NCI-H2227 treated with DMSO at 0.1 percent for 48 hours (cell line): ENCODE measurements at regions not wholly inside any gene's neighbourhood (a gene's known extent, or its start where the extent isn't known, plus 50 kb on each side); places are given as distances from the start of the nearest gene placed in this dataset.
A peak's percentile ranks its signal among the peaks of the same experiment; 100 is the strongest.

Experiments
- DNase-seq: peaks from one replicate; lab custom pipeline; 2025; lab: John Stamatoyannopoulos, UW

GRCh38 chr11:105232021-105232420 is 92.5 kb upstream of the CARD18 start:
- DNase-seq: no peak

GRCh38 chr11:105230586-105230985 is 91.0 kb upstream of the CARD18 start:
- no peak for DNase-seq

- DNase-seq: no peak
Measured at GRCh38 chr11:105229761-105230160, 90.2 kb upstream of the CARD18 start.

- DNase-seq: no peak
Measured at GRCh38 chr11:105229257-105229656, 89.7 kb upstream of the CARD18 start.

GRCh38 chr11:105227363-105227762 is 87.8 kb upstream of the CARD18 start:
- DNase-seq: no peak

DNA sequence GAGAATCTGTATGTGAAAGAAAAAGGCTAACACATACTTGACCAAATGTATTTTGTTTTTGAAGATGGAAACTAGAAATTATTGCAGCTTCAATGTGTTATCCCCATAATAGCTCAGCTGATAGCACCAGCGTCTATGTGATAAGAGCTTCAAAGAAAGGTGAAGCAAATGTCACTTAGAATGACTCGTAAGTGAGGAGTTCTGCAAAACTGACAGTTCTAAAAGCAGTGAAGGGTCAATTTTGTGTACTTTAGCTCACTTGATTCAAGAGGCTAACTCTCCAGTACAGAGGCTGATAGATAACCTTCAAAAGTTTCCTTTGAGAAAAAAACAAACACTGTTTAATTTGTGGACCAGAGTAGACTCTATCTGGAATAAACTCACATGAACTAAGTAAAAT is 87.2 kb upstream of the CARD18 start:
- DNase-seq: no peak

GRCh38 chr11:105226091-105226490 is 86.5 kb upstream of the CARD18 start:
- no peak for DNase-seq

GRCh38 chr11:105224482-105225253 is 85.1 kb upstream of the CARD18 start:
- DNase-seq: no peak

DNA sequence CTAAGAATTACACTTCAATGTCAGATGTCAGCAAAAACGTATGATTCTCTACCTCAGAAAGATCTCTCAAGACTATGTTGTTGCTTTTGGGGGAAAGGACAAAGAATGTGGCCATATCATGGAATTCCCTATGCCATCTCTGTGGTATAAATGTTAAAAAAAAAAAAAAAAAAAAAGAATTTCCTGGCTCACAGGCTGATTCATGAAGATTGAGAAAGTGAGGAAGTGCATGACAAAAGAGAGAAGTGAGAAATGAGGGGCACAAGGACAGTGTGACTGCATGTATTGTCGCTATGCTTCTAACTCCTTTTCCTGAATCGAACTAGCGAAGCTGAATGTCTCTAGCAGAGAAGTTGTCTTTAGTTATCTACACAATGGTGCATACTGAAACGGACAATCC is 80.6 kb upstream of the CARD18 start:
- DNase-seq: no peak

- no peak for DNase-seq
Measured at GRCh38 chr11:105219670-105220069, 80.1 kb upstream of the CARD18 start.

DNA sequence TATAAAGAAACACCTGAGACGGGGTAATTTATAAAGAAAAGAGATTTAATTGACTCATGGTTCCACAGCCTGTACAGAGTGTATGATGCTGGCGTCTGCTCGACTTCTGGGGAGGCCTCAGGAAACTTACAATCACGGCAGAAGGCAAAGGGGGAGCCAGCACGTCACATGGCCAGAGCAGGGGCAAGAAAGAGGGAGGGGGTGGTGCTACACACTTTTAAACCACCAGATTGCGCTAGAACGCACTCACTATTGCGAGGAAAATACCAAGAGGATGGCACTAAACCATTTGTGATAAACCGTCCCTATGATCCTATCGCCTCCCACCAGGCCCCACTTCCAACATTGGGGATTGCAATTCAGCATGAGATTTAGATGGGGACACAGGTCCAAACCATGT is 79.7 kb upstream of the CARD18 start:
- DNase-seq: no peak

DNA sequence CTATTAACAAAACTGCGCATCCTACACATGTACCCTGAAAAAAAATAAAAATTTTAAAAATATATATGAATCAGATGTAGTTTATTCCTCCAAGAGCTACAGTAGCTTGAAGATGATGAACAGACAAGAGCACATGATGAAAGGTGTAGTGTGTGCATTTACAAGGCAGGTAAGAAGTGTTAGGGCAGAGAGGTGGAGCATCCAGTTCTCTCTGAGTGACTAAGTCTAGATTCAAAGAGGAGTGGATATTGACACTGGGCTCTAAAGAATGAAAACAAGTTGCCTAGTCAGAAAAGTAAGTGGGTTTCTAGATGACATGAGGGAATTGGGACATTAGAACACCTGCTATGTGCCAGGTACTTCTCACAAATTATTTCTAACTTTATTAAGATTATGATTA is 76.0 kb upstream of the CARD18 start:
- no peak for DNase-seq

DNA sequence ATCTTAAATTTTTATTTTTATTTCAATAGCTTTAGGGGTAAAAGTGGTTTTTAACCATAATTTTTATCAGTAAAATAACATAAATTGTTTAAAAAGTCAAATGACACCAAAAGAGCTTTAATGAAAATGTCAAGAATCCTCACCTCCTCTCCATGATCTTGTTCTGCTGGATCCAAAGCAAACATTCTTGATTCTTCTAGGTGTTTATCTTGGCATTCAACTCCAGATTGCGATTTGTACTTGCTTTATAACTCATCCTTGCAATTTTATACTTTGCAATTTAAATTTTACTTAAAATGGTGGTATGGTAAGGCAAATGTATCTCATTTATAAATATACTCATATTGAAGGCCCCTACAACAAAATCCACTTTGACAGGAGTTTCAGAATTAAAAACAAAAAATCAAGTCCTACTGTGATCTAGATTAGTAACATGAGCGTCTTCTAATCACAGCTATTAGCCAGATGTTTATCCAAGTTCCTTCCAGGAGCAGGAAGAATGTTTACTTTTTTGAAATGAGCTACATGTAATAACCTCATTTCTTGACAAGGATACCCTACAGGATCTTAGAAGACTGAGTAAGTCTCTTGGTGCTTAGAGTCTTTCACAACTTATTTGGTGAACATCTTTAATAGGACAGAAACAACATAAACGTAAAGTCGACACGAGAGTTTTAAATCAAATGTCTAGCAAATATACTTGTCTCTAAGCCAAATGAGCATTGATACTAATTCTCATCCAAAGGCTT is 72.4 kb upstream of the CARD18 start:
- no peak for DNase-seq

- DNase-seq: no peak
Measured at GRCh38 chr11:105208019-105208418, 68.5 kb upstream of the CARD18 start.

- DNase-seq: no peak
Measured at GRCh38 chr11:105206633-105207032, 67.1 kb upstream of the CARD18 start.

- no peak for DNase-seq
Measured at GRCh38 chr11:105204636-105205035, 65.1 kb upstream of the CARD18 start.

DNA sequence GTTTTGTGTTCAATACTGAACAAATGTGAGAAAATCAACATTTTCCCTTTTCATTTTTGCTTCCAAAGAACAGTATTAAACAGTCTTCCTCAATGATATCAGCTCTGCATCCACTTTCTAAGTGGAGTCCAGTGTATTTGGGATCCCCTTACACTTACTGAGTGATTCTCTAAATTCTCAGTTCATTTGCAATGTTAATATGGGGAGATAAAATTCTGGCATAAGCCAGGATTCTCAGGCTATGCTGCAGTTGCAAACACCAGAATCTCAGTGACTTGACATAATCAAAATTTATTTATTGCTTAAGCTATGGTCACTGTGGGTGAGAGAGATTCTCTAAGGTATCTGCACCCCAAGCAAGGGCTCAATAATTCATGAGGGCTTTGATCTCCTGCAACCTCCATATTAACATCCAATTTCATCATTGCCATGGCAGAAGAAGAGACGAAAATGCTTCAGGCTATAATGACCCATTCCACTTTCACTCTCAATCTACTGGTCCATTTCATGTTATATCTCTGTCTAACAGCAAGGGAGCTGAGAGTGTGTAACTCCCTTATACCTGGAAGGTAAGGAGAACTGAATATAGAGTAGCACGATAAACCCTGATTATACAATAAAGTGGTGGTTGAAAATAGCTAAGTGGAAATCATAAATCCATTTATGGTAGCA is 64.1 kb upstream of the CARD18 start:
- DNase-seq: no peak

DNA sequence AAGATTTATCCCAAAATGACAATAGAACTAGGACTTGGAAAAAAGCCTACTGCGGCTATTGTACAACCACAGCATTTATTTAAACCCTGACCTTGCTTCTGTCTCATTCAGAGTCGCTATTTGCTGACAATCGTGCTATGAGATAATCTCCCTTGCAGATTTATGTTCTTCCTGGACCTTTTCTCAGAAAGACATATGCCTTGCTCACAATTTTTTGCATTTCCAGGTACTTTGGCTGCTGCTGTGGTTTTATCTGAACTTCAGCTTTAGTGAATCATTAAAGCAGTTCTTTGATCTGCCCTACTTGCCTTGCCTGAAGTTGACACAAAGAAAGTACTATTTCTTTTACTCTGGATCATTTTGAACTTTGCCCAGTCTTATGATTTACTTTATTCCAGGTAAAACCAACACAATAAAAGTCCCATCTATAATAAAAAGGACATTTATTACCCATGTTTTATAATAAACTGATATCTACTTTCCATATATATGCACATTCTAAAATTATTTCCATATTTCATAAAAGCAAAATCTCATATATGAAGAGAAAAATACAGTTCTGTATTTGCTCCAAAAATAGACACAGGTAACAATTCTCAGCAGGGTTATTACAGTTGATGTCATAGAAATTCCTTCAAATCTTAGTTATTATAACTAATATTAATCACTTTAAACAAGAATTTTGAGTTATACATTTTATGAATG is 63.4 kb upstream of the CARD18 start:
- peak; percentile 35 for DNase-seq

GRCh38 chr11:105202422-105202821 is 62.9 kb upstream of the CARD18 start:
- no peak for DNase-seq

DNA sequence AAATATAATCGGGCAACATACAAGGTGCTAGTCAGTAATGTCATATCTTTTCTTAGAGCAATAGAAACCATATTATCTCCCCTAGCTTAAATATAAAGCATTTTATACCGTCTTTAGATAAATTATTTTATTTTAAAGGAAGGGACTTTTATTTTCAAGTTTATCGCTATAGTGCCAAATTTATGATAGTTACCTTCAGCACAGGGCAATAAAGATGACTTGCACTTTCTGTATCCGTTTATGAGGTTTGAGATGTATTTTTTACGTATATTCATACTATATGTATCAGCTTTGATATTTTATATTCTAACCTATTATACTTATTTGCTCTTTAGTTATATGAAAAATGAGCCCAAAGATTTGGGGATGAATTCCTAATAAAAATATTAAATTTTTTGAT is 61.6 kb upstream of the CARD18 start:
- no peak for DNase-seq

DNA sequence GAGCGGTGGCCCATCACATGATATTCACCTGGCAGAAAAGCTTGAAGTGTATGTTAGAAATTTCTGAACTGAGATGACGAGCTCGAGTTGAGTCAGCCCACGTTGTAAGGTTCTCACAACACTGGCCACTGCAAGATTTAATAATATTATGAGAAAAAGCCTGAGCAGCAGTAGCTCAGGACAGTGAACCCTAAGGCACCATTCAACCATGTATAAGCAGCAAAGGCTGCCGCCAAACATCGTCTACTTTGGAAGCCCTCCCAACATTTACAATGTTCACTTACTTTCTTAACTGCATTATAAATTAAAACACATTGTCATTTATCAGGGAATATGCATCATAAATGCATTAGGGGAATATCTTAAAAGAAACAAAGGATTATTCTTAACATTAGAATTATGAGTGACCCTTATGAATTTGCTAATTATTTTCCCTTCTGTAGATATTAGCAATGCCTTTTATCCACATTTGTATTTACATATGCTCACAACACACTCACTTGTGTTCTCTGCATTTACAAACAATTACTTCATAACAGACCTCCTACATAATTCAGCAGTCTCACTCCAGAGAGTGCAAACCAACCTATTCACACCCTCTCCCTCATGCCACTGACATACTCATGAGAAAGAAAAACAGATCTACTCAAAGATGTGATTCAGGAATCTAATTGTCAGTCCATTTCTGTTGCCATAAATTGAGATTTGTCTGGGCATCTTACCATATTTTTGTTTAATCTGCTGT is 57.7 kb upstream of the CARD18 start:
- no peak for DNase-seq

GRCh38 chr11:105193260-105193659 is 53.7 kb upstream of the CARD18 start:
- no peak for DNase-seq
